Stomach (tissue), 8 donors: ENCODE measurements at regions not wholly inside any gene's neighbourhood (a gene's known extent, or its start where the extent isn't known, plus 50 kb on each side); places are given as distances from the start of the nearest gene placed in this dataset.

Source experiments
- DNase-seq, 2 donors: peaks; one replicate each; pipeline versions ENCODE4 v3.0.0 to v3.0.0-alpha.2; 2013 to 2019
- H3K27ac ChIP-seq, 5 donors: fragments of 200-600 bp in 4 of 5; sonication (generic) in 4 of 5; one replicate each; pipeline ENCODE4 v1.5.1; 2013 to 2019; ENCODE audit warnings: mild to moderate bottlenecking in 1 of 5, moderate library complexity in 1 of 5
- H3K27me3 ChIP-seq, 3 donors: fragments of 200-600 bp; sonication (generic); one replicate each; pipeline ENCODE4 v1.5.1; 2017 to 2019; ENCODE audit warnings: mixed run types in 1 of 3
- H3K36me3 ChIP-seq, 4 donors: fragments of 200-600 bp; sonication (generic); 1 replicate in 3 of 4; 2 replicates in 1 of 4; pipeline ENCODE4 v1.5.1; 2016 to 2019
- H3K4me1 ChIP-seq, 4 donors: fragments of 200-600 bp; sonication (generic); one replicate each; pipeline ENCODE4 v1.5.1; 2016 to 2019
- H3K4me3 ChIP-seq, 4 donors: fragments of 200-600 bp; sonication (generic) in 3 of 4; one replicate each; pipeline ENCODE4 v1.5.1; 2016 to 2019; ENCODE audit warnings: mild to moderate bottlenecking in 1 of 4
- H3K9me3 ChIP-seq, 4 donors: fragments of 200-600 bp; sonication (generic); one replicate each; pipeline ENCODE4 v1.5.1; 2016 to 2019
- EP300 ChIP-seq: sonication (generic); formaldehyde crosslinking; IDR thresholded peaks from one replicate; pipeline ENCODE4 v1.6.1; 2017; ENCODE audit warnings: antibody characterized with exemption
- POLR2A ChIP-seq, 4 donors: fragments of 450-650 bp; IDR thresholded peaks; one replicate each; pipeline ENCODE4 v1.6.1; 2016; ENCODE audit warnings: antibody characterized with exemption in 4 of 4, control low read depth in 2 of 4, mild to moderate bottlenecking in 1 of 4, moderate library complexity in 1 of 4
- POLR2AphosphoS5 ChIP-seq, 3 donors: sonication (generic); formaldehyde crosslinking; IDR thresholded peaks; one replicate each; pipeline ENCODE4 v1.6.1; 2016; ENCODE audit warnings: antibody characterized with exemption in 3 of 3
- WGBS, 5 donors: extraction: QIAGEN DNeasy Blood & Tissue Kit in 3 of 5; methylation state at CpG; one replicate each; pipeline versions ENCODE4 v1.1.5 to v1.1.7; 2013 to 2018; 5-methylcytosine and 5-hydroxymethylcytosine counted together
- intact Hi-C: fragments of 100-400 bp; cut with DNase I; formaldehyde crosslinking; loops from one replicate; pipeline ENCODE4 v1.15.1; 2023; ENCODE audit warnings: low total_unique reads
- TF ChIP-seq, protein P1 (sequence below), 7 experiments: fragments of 450-650 bp in 4 of 7; fragments of 200-600 bp in 3 of 7; sonication (generic) in 3 of 7; IDR thresholded peaks; one replicate each; pipeline ENCODE4 v1.5.1; 2016 to 2019; ENCODE audit warnings: antibody characterized with exemption in 7 of 7, control low read depth in 2 of 7, mild to moderate bottlenecking in 1 of 7
- donor health status: healthy with polysubstance abuse.
- donor health status: Bipolar disorder and iron deficiency.
- donor health status: healthy.

DNA sequence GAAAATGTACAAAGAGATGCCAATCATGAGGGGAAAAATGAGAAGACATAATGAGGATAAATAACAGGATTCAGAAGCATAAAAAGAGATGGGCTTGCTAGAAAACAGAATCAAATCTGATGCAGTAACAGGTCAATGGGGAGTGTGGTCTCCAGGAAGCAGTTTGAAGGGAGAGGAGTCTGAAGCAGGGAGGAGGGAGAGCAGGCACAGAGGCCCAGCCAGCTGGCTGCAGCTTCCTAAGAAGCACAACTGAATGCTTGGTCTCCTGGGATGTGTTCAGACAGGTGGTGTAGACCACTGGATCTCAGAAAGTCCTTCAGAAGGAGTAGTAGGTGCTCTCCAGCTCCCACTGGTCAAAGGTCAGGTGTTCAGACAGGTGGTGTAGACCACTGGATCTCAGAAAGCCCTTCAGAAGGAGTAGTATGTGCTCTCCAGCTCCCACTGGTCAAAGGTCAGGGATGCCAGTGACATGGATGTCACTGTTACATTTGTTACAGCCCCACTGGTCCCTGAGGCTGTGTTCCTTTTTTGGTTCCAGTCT, 68.3 kb upstream of the UBAC2 start:
- Histone ChIP-seq H3K27ac (no peak overlapping the region), H3K36me3 (no peaks in the 10 kb centered on the region), H3K4me1 (no peaks in the 10 kb centered on the region), H3K4me3 (no peak overlapping the region), H3K9me3 (no peaks in the 10 kb centered on the region), H3K27me3 (peaks cover 0 to 38% (median 0%) of the 10 kb centered on the region in 3 donors)
- DNase-seq, result no peak
- intact Hi-C loops, result no loop called here
- TF ChIP-seq POLR2A (IDR thresholded peaks at IDR 0.05) (no peak), POLR2AphosphoS5 (IDR thresholded peaks at IDR 0.05) (no peak), EP300 (no peak)
- TF ChIP-seq, protein P1, sequence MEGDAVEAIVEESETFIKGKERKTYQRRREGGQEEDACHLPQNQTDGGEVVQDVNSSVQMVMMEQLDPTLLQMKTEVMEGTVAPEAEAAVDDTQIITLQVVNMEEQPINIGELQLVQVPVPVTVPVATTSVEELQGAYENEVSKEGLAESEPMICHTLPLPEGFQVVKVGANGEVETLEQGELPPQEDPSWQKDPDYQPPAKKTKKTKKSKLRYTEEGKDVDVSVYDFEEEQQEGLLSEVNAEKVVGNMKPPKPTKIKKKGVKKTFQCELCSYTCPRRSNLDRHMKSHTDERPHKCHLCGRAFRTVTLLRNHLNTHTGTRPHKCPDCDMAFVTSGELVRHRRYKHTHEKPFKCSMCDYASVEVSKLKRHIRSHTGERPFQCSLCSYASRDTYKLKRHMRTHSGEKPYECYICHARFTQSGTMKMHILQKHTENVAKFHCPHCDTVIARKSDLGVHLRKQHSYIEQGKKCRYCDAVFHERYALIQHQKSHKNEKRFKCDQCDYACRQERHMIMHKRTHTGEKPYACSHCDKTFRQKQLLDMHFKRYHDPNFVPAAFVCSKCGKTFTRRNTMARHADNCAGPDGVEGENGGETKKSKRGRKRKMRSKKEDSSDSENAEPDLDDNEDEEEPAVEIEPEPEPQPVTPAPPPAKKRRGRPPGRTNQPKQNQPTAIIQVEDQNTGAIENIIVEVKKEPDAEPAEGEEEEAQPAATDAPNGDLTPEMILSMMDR (IDR thresholded peaks at IDR 0.05), result no peak

DNA sequence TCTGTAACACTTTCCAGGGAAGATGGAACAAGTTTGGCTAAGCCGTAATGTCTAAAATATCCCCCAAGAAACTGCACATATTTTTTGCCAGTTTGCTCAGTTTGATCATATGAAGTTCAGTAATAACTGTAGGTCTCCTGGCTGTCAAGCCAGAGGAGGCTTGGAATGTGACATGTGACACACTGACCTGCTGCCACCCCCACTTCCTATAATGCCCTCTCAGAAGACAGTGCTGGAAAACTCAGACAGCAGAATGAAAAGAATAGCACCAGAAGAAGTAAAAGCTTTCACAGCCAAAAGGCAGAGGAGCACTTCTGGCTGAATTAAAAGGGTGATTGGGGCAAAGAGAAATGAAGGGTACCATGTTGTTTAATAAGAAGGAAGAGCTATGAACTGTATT, 67.4 kb upstream of the UBAC2 start:
- intact Hi-C loops, result no loop called here
- Histone ChIP-seq H3K27ac (no peak overlapping the region), H3K27me3 (peaks cover 0 to 38% (median 0%) of the 10 kb centered on the region in 3 donors), H3K9me3 (no peaks in the 10 kb centered on the region), H3K4me3 (no peak overlapping the region), H3K36me3 (no peaks in the 10 kb centered on the region), H3K4me1 (no peaks in the 10 kb centered on the region)
- WGBS, 5 donors, result 95 to 100% (median 96%) methylated on average over 1 of the region's 1 CpG
- TF ChIP-seq, protein P1 (IDR thresholded peaks at IDR 0.05), result no peak
- TF ChIP-seq POLR2AphosphoS5 (IDR thresholded peaks at IDR 0.05) (no peak), POLR2A (IDR thresholded peaks at IDR 0.05) (no peak), EP300 (no peak)
- no peak for DNase-seq

DNA sequence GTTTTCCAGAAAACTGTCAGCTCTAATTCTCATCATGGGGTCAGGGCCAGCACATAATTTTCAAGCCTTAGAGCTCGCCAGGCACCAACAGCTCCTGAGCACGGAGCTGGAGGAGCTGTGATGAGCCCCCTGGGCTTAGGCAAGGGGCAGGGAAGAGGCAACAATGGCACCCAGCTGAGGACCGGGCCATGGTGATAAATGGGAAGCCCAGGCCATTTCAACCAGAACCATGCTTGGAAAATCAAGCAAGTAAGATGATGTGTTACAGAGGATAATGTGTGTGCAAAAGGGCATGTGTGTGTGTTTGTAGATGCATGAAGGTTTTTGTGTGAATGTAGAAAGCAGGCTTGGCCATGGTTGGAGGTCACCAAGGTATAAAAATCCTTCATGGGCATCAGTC, 66.8 kb upstream of the UBAC2 start:
- intact Hi-C loops, result no loop called here
- H3K27me3 ChIP-seq, result peaks cover 0 to 33% (median 0%) of the 10 kb centered on the region in 3 donors
- no peaks in the 10 kb centered on the region for H3K4me1 ChIP-seq
- no peak overlapping the region for H3K4me3 ChIP-seq
- H3K9me3 ChIP-seq, result no peaks in the 10 kb centered on the region
- WGBS, 5 donors, result 69 to 86% (median 79%) methylated on average over 3 of the region's 3 CpGs
- DNase-seq, result no peak
- H3K36me3 ChIP-seq, result no peaks in the 10 kb centered on the region
- no peak overlapping the region for H3K27ac ChIP-seq
- TF ChIP-seq POLR2A (IDR thresholded peaks at IDR 0.05), result no peak
- TF ChIP-seq, protein P1 (IDR thresholded peaks at IDR 0.05), result no peak
- no peak for TF ChIP-seq POLR2AphosphoS5 (IDR thresholded peaks at IDR 0.05)
- TF ChIP-seq EP300, result no peak

DNA sequence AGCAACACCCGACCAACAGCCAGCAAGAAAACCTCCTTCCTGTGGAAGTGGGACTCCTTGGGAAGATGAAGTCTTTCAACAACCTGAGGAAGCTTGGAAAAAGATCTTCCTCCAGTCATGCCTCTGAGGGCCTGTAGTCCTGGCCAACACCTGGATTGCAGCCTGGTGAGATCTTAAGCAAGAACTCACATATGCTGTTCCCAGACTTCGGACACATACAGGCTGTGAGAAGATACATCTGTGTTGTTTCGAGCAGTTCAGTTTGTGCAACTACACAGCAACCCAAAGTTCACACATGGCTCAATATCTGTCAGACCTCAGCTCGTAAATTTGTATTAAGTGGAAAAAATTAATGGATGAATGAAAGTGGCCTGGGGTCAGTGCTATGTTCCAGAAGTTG, 65.1 kb upstream of the UBAC2 start:
- 67 to 80% (median 67%) methylated on average over 4 of the region's 4 CpGs for WGBS, 5 donors
- no peaks in the 10 kb centered on the region for H3K4me1 ChIP-seq

More for the DNA sequence above, 65.1 kb upstream of the UBAC2 start:
- peaks cover 0 to 2% (median under 1%) of the 10 kb centered on the region in 4 donors for H3K9me3 ChIP-seq
- intact Hi-C loops, result no loop called here
- peaks cover 0 to 25% (median 0%) of the 10 kb centered on the region in 3 donors for H3K27me3 ChIP-seq
- TF ChIP-seq, protein P1 (IDR thresholded peaks at IDR 0.05), result no peak
- TF ChIP-seq EP300 (no peak), POLR2AphosphoS5 (IDR thresholded peaks at IDR 0.05) (no peak), POLR2A (IDR thresholded peaks at IDR 0.05) (no peak)
- H3K36me3 ChIP-seq, result no peaks in the 10 kb centered on the region
- no peak overlapping the region for H3K27ac ChIP-seq
- peak in 1 of 2 donors; percentile 33 for DNase-seq
- H3K4me3 ChIP-seq, result no peak overlapping the region
